Hepatocyte (in vitro differentiated cells): ENCODE measurements at regions not wholly inside any gene's neighbourhood (a gene's known extent, or its start where the extent isn't known, plus 50 kb on each side); places are given as distances from the start of the nearest gene placed in this dataset.

Experiments used
- DNase-seq: peaks from one replicate; pipeline ENCODE4 v3.0.0-alpha.2; 2016; ENCODE audit warnings: low spot score
- H2AFZ ChIP-seq: fragments of 200-600 bp; sonication (generic); 2 replicates; pipeline ENCODE4 v1.6.0; 2016; ENCODE audit warnings: antibody characterized with exemption, mild to moderate bottlenecking
- H3K27ac ChIP-seq: fragments of 200-600 bp; sonication (generic); 2 replicates; pipeline ENCODE4 v1.5.1; 2016; ENCODE audit warnings: mild to moderate bottlenecking
- H3K27me3 ChIP-seq: fragments of 200-600 bp; sonication (generic); 2 replicates; pipeline ENCODE4 v1.6.1; 2016
- H3K36me3 ChIP-seq: fragments of 200-600 bp; sonication (generic); replicated peaks from 2 replicates; pipeline ENCODE4 v1.5.1; 2016; ENCODE audit warnings: low read depth; ENCODE audit not compliant: insufficient read depth
- H3K4me1 ChIP-seq: fragments of 200-600 bp; sonication (generic); 2 replicates; pipeline ENCODE4 v1.5.1; 2016; ENCODE audit warnings: mild to moderate bottlenecking, moderate library complexity; ENCODE audit not compliant: insufficient read depth
- H3K4me2 ChIP-seq: fragments of 200-600 bp; sonication (generic); 2 replicates; pipeline ENCODE4 v1.6.0; 2016
- H3K4me3 ChIP-seq: fragments of 200-600 bp; sonication (generic); 2 replicates; pipeline ENCODE4 v1.5.1; 2016; ENCODE audit warnings: mild to moderate bottlenecking
- H3K79me2 ChIP-seq: fragments of 200-600 bp; sonication (generic); 2 replicates; pipeline ENCODE4 v1.6.0; 2017; ENCODE audit warnings: mild to moderate bottlenecking
- H3K9me2 ChIP-seq: fragments of 200-600 bp; sonication (generic); replicated peaks from 2 replicates; pipeline ENCODE4 v1.6.0; 2017; ENCODE audit warnings: mild to moderate bottlenecking; ENCODE audit not compliant: insufficient read depth
- H3K9me3 ChIP-seq: fragments of 200-600 bp; sonication (generic); 2 replicates; pipeline ENCODE4 v1.5.1; 2016; ENCODE audit warnings: low read depth, mild to moderate bottlenecking
- H4K20me1 ChIP-seq: fragments of 200-600 bp; sonication (generic); 2 replicates; pipeline ENCODE4 v1.6.0; 2016; ENCODE audit warnings: mild to moderate bottlenecking; ENCODE audit not compliant: insufficient read depth, poor library complexity, severe bottlenecking
- EZH2 ChIP-seq: fragments of 200-600 bp; sonication (generic); IDR thresholded peaks from 2 replicates; pipeline ENCODE4 v1.6.1; 2016; ENCODE audit warnings: antibody characterized with exemption, mild to moderate bottlenecking, borderline replicate concordance
- EZH2phosphoT487 ChIP-seq: fragments of 200-600 bp; sonication (generic); IDR thresholded peaks from one replicate; pipeline ENCODE4 v1.6.1; 2018; ENCODE audit warnings: antibody characterized with exemption, mild to moderate bottlenecking, low read depth, moderate library complexity; ENCODE audit not compliant: unreplicated experiment, severe bottlenecking
- WGBS: methylation state at CpG from one replicate; pipeline ENCODE4 v1.1.6; 2016; ENCODE audit warnings: low lambda C conversion rate; ENCODE audit errors: missing lambda C conversion rate; 5-methylcytosine and 5-hydroxymethylcytosine counted together
- TF ChIP-seq, protein P1 (sequence below): fragments of 200-600 bp; sonication (generic); IDR thresholded peaks from 2 replicates; pipeline ENCODE4 v1.5.1; 2016; ENCODE audit warnings: antibody characterized with exemption, mild to moderate bottlenecking; ENCODE audit not compliant: poor library complexity

- Histone ChIP-seq H3K27ac (no peak overlapping the region), H2AFZ (no peak overlapping the region), H3K9me2 (no peaks in the 10 kb centered on the region), H3K4me3 (no peak overlapping the region), H3K36me3 (no peaks in the 10 kb centered on the region), H3K9me3 (no peaks in the 10 kb centered on the region), H3K4me1 (no peaks in the 10 kb centered on the region), H3K79me2 (no peaks in the 10 kb centered on the region), H3K27me3 (no peaks in the 10 kb centered on the region), H4K20me1 (no peaks in the 10 kb centered on the region), H3K4me2 (no peak overlapping the region)
- TF ChIP-seq, protein P1, sequence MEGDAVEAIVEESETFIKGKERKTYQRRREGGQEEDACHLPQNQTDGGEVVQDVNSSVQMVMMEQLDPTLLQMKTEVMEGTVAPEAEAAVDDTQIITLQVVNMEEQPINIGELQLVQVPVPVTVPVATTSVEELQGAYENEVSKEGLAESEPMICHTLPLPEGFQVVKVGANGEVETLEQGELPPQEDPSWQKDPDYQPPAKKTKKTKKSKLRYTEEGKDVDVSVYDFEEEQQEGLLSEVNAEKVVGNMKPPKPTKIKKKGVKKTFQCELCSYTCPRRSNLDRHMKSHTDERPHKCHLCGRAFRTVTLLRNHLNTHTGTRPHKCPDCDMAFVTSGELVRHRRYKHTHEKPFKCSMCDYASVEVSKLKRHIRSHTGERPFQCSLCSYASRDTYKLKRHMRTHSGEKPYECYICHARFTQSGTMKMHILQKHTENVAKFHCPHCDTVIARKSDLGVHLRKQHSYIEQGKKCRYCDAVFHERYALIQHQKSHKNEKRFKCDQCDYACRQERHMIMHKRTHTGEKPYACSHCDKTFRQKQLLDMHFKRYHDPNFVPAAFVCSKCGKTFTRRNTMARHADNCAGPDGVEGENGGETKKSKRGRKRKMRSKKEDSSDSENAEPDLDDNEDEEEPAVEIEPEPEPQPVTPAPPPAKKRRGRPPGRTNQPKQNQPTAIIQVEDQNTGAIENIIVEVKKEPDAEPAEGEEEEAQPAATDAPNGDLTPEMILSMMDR: no peak
- TF ChIP-seq EZH2phosphoT487 (no peak), EZH2 (no peak)
- WGBS: 72% methylated on average over 1 of the region's 1 CpG
- DNase-seq: no peak
Measured at GRCh38 chr21:35179990-35180540, 131.0 kb upstream of the RUNX1 start.

- Histone ChIP-seq H3K36me3 (no peaks in the 10 kb centered on the region), H3K27me3 (no peaks in the 10 kb centered on the region), H3K9me2 (no peaks in the 10 kb centered on the region), H3K27ac (no peak overlapping the region), H4K20me1 (no peaks in the 10 kb centered on the region), H3K4me2 (no peak overlapping the region), H2AFZ (no peak overlapping the region), H3K4me3 (no peak overlapping the region), H3K4me1 (no peaks in the 10 kb centered on the region), H3K79me2 (no peaks in the 10 kb centered on the region), H3K9me3 (no peaks in the 10 kb centered on the region)
- TF ChIP-seq EZH2 (no peak), EZH2phosphoT487 (no peak)
- TF ChIP-seq, protein P1: no peak
- 88% methylated on average over 1 of the region's 1 CpG for WGBS
- DNase-seq: no peak
Measured at GRCh38 chr21:35178827-35179226, 129.7 kb upstream of the RUNX1 start.

DNA sequence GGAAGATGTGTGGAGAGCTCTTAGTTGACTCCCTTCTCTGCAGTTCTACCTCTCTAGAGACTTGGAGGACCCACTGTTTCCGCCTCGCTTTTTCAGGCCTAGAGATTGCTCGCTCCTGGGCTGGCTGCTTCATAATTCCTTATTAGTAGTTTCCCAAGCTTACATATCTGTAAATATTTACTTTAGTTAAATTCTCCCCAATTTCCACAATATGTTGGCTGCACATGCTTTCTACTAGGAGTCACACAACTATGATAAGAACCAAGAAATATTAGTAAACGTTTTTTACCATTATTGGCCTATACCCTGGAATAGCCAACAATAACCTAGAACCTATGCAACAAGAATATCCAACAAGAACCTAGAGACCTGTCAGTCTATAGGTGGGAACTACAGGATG, 129.0 kb upstream of the RUNX1 start:
- no peaks in the 10 kb centered on the region for H3K79me2 ChIP-seq
- no peaks in the 10 kb centered on the region for H3K27me3 ChIP-seq
- no peaks in the 10 kb centered on the region for H3K9me3 ChIP-seq
- DNase-seq: no peak
- TF ChIP-seq, protein P1: no peak
- no peak for TF ChIP-seq EZH2phosphoT487
- TF ChIP-seq EZH2: no peak
- H4K20me1 ChIP-seq: no peaks in the 10 kb centered on the region
- H3K4me2 ChIP-seq: no peak overlapping the region
- no peak overlapping the region for H3K27ac ChIP-seq
- no peak overlapping the region for H2AFZ ChIP-seq
- H3K36me3 ChIP-seq: no peaks in the 10 kb centered on the region
- WGBS: 75% methylated on average over 4 of the region's 4 CpGs
- no peaks in the 10 kb centered on the region for H3K4me1 ChIP-seq
- H3K9me2 ChIP-seq: no peaks in the 10 kb centered on the region
- H3K4me3 ChIP-seq: no peak overlapping the region

- no peak for TF ChIP-seq EZH2
- TF ChIP-seq, protein P1: no peak
- no peak for TF ChIP-seq EZH2phosphoT487
- H3K4me3 ChIP-seq: no peak overlapping the region
- no peak overlapping the region for H3K27ac ChIP-seq
- WGBS: 79% methylated on average over 2 of the region's 2 CpGs
- H3K9me3 ChIP-seq: no peaks in the 10 kb centered on the region
- no peaks in the 10 kb centered on the region for H3K9me2 ChIP-seq
- no peak for DNase-seq
- no peak overlapping the region for H2AFZ ChIP-seq
- no peaks in the 10 kb centered on the region for H3K27me3 ChIP-seq
- no peak overlapping the region for H3K4me2 ChIP-seq
- H3K79me2 ChIP-seq: no peaks in the 10 kb centered on the region
- no peaks in the 10 kb centered on the region for H4K20me1 ChIP-seq
- H3K36me3 ChIP-seq: no peaks in the 10 kb centered on the region
- H3K4me1 ChIP-seq: no peaks in the 10 kb centered on the region
Measured at GRCh38 chr21:35172231-35172630, 123.1 kb upstream of the RUNX1 start.
